NOMO-1 treated with DMSO at 0.1 percent for 48 hours (cell line): ENCODE measurements at regions not wholly inside any gene's neighbourhood (a gene's known extent, or its start where the extent isn't known, plus 50 kb on each side); places are given as distances from the start of the nearest gene placed in this dataset.
"Not testable (repeated sequence)": the region's sequence is repeated elsewhere in the genome, so short reads cannot be mapped to it uniquely, and the experiment has no call there.

Source experiments
- DNase-seq: peaks from one replicate; lab custom pipeline; 2025; ENCODE audit not compliant: unreplicated experiment; lab: John Stamatoyannopoulos, UW

- no peak for DNase-seq
Measured at GRCh38 chr12:68477906-68478305, 132.8 kb upstream of the RAP1B start.

- DNase-seq: no peak
Measured at GRCh38 chr12:68478516-68479260, 132.0 kb upstream of the RAP1B start.

GRCh38 chr12:68479261-68479895 is 131.3 kb upstream of the RAP1B start:
- no peak for DNase-seq

- no peak for DNase-seq
Measured at GRCh38 chr12:68479896-68480291, 130.8 kb upstream of the RAP1B start.

GRCh38 chr12:68480526-68480925 is 130.2 kb upstream of the RAP1B start:
- no peak for DNase-seq

- DNase-seq: peak; percentile 21
Measured at GRCh38 chr12:68481181-68481941, 129.3 kb upstream of the RAP1B start.

GRCh38 chr12:68482014-68482413 is 128.7 kb upstream of the RAP1B start:
- DNase-seq: no peak

GRCh38 chr12:68482660-68483059 is 128.0 kb upstream of the RAP1B start:
- no peak for DNase-seq

GRCh38 chr12:68483592-68484383 is 126.9 kb upstream of the RAP1B start:
- no peak for DNase-seq

- DNase-seq: not testable (repeated sequence)
Measured at GRCh38 chr12:68484578-68484977, 126.1 kb upstream of the RAP1B start.

GRCh38 chr12:68486449-68486848 is 124.2 kb upstream of the RAP1B start:
- not testable (repeated sequence) for DNase-seq

GRCh38 chr12:68487721-68488309 is 122.9 kb upstream of the RAP1B start:
- no peak for DNase-seq

GRCh38 chr12:68489273-68489672 is 121.4 kb upstream of the RAP1B start:
- DNase-seq: no peak

GRCh38 chr12:68490476-68490875 is 120.2 kb upstream of the RAP1B start:
- no peak for DNase-seq

GRCh38 chr12:68491204-68491960 is 119.3 kb upstream of the RAP1B start:
- no peak for DNase-seq

GRCh38 chr12:68495336-68496070 is 115.2 kb upstream of the RAP1B start:
- DNase-seq: no peak

- peak; percentile 46 for DNase-seq
Measured at GRCh38 chr12:68497107-68497506, 113.6 kb upstream of the RAP1B start.

- peak; percentile 90 for DNase-seq
Measured at GRCh38 chr12:68497702-68498101, 113.0 kb upstream of the RAP1B start.

GRCh38 chr12:68498736-68499135 is 112.0 kb upstream of the RAP1B start:
- no peak for DNase-seq
